Loucy (cell line): ENCODE measurements at regions not wholly inside any gene's neighbourhood (a gene's known extent, or its start where the extent isn't known, plus 50 kb on each side); places are given as distances from the start of the nearest gene placed in this dataset.

ENCODE experiments used
- CTCF ChIP-seq: fragments of 200-600 bp; sonication (generic); conservative IDR thresholded peaks from 2 replicates; pipeline ENCODE4 v1.5.1; 2014; ENCODE audit warnings: mild to moderate bottlenecking, antibody characterized with exemption, low read length
- EZH2phosphoT487 ChIP-seq: fragments of 200-600 bp; IDR thresholded peaks from 2 replicates; pipeline ENCODE4 v1.6.1; 2018; ENCODE audit warnings: antibody characterized with exemption, mild to moderate bottlenecking, moderate library complexity, borderline replicate concordance

- TF ChIP-seq CTCF (no peak), EZH2phosphoT487 (no peak)
Measured at GRCh38 chr1:98371764-98372163, 289.8 kb upstream of the SNX7 start.
